HG02678 (cell line): ENCODE measurements at regions not wholly inside any gene's neighbourhood (a gene's known extent, or its start where the extent isn't known, plus 50 kb on each side); places are given as distances from the start of the nearest gene placed in this dataset.
"Not testable (repeated sequence)": the region's sequence is repeated elsewhere in the genome, so short reads cannot be mapped to it uniquely, and the experiment has no call there.

Experiments
- ATAC-seq: cut with Tn5 transposase; IDR thresholded peaks from one replicate; pipeline ENCODE4 v1.9.1; 2021; ENCODE audit warnings: mild to moderate bottlenecking, moderate library complexity; ENCODE audit not compliant: unreplicated experiment

GRCh38 chr4:187826725-187827124, 168.8 kb upstream of the ZFP42 start:
- ATAC-seq, result no peak

GRCh38 chr4:187827631-187828030, 167.9 kb upstream of the ZFP42 start:
- ATAC-seq, result no peak

GRCh38 chr4:187839765-187840164, 155.8 kb upstream of the ZFP42 start:
- no peak for ATAC-seq

- no peak for ATAC-seq
Observed at GRCh38 chr4:187840814-187841213, 154.8 kb upstream of the ZFP42 start.

GRCh38 chr4:187849556-187850225, 145.9 kb upstream of the ZFP42 start:
- ATAC-seq, result no peak

- ATAC-seq, result no peak
Observed at GRCh38 chr4:187865914-187866313, 129.7 kb upstream of the ZFP42 start.

GRCh38 chr4:187883049-187883448, 112.5 kb upstream of the ZFP42 start:
- ATAC-seq, result no peak

GRCh38 chr4:187883836-187884475, 111.6 kb upstream of the ZFP42 start:
- no peak for ATAC-seq

- ATAC-seq, result no peak
Observed at GRCh38 chr4:187887906-187888305, 107.7 kb upstream of the ZFP42 start.

- no peak for ATAC-seq
Observed at GRCh38 chr4:187889651-187890050, 105.9 kb upstream of the ZFP42 start.

GRCh38 chr4:187893418-187893817, 102.2 kb upstream of the ZFP42 start:
- ATAC-seq, result no peak

- no peak for ATAC-seq
Observed at GRCh38 chr4:187903106-187903505, 92.5 kb upstream of the ZFP42 start.

- ATAC-seq, result no peak
Observed at GRCh38 chr4:187903700-187904099, 91.9 kb upstream of the ZFP42 start.

GRCh38 chr4:187908079-187908561, 87.5 kb upstream of the ZFP42 start:
- ATAC-seq, result no peak

- ATAC-seq, result no peak
Observed at GRCh38 chr4:187908731-187909130, 86.8 kb upstream of the ZFP42 start.

GRCh38 chr4:187910741-187911140, 84.8 kb upstream of the ZFP42 start:
- no peak for ATAC-seq

GRCh38 chr4:187915406-187915805, 80.2 kb upstream of the ZFP42 start:
- ATAC-seq, result not testable (repeated sequence)

GRCh38 chr4:187919966-187920365, 75.6 kb upstream of the ZFP42 start:
- ATAC-seq, result no peak

- no peak for ATAC-seq
Observed at GRCh38 chr4:187921946-187922623, 73.5 kb upstream of the ZFP42 start.

GRCh38 chr4:187929024-187929423, 66.5 kb upstream of the ZFP42 start:
- no peak for ATAC-seq

- no peak for ATAC-seq
Observed at GRCh38 chr4:187934766-187935165, 60.8 kb upstream of the ZFP42 start.

- no peak for ATAC-seq
Observed at GRCh38 chr4:187937557-187937956, 58.0 kb upstream of the ZFP42 start.
